Caco-2 (cell line): ENCODE measurements at regions not wholly inside any gene's neighbourhood (a gene's known extent, or its start where the extent isn't known, plus 50 kb on each side); places are given as distances from the start of the nearest gene placed in this dataset.

Source experiments
- BruUV-seq: library from RNA; stranded (reverse); fragments of 400-500 nt; replicated peaks from 2 replicates; lab custom pipeline; 2021; lab: Mats Ljungman, UMichigan
- CTCF ChIA-PET: fragments of 300-600 bp; sonication (Branson Sonifier 250); formaldehyde crosslinking; loops from one replicate; lab custom pipeline; 2022; ENCODE audit warnings: antibody characterized with exemption; lab: Charles Lee
- POLR2A ChIA-PET: fragments of 300-600 bp; sonication (Branson Sonifier 250); formaldehyde crosslinking; loops from one replicate; lab custom pipeline; 2022; ENCODE audit warnings: antibody characterized with exemption; lab: Charles Lee
- DNase-seq, 2 experiments: peaks; one replicate each; pipeline versions ENCODE4 v3.0.0 to v3.0.0-alpha.2; 2020 to 2022
- H3K27me3 ChIP-seq: replicated peaks from 2 replicates; pipeline ENCODE4 v1.6.0; 2011; ENCODE audit warnings: low read length; ENCODE audit not compliant: control insufficient read depth, insufficient read depth
- H3K36me3 ChIP-seq: 2 replicates; pipeline ENCODE4 v1.5.1; 2011; ENCODE audit warnings: low read length; ENCODE audit not compliant: control insufficient read depth, insufficient read depth
- H3K4me1 ChIP-seq: fragments of 250-450 bp; sonication (Bioruptor Pico); 2 replicates; pipeline ENCODE4 v1.5.1; 2020; ENCODE audit warnings: mild to moderate bottlenecking
- H3K4me3 ChIP-seq: 2 replicates; pipeline ENCODE4 v1.5.1; 2011; ENCODE audit warnings: low read depth, mild to moderate bottlenecking, control low read depth, low read length
- H3K9me3 ChIP-seq: fragments of 250-450 bp; sonication (Bioruptor Pico); 2 replicates; pipeline ENCODE4 v1.5.1; 2020; ENCODE audit warnings: mild to moderate bottlenecking, moderate library complexity
- H3K27ac Mint-ChIP-seq: one replicate; pipeline ENCODE4 v1.8.0; 2022; ENCODE audit warnings: mixed read lengths; ENCODE audit not compliant: unreplicated experiment
- H3K27me3 Mint-ChIP-seq: one replicate; pipeline ENCODE4 v1.8.0; 2022; ENCODE audit warnings: mixed read lengths; ENCODE audit not compliant: insufficient read depth, unreplicated experiment
- H3K36me3 Mint-ChIP-seq: one replicate; pipeline ENCODE4 v1.8.0; 2022; ENCODE audit warnings: mild to moderate bottlenecking, mixed read lengths; ENCODE audit not compliant: insufficient read depth, unreplicated experiment
- H3K4me1 Mint-ChIP-seq: one replicate; pipeline ENCODE4 v1.8.0; 2022; ENCODE audit warnings: low read depth, mixed read lengths; ENCODE audit not compliant: unreplicated experiment
- H3K4me3 Mint-ChIP-seq: one replicate; pipeline ENCODE4 v1.8.0; 2022; ENCODE audit warnings: mild to moderate bottlenecking, moderate library complexity, mixed read lengths; ENCODE audit not compliant: unreplicated experiment
- H3K9me3 Mint-ChIP-seq: one replicate; pipeline ENCODE4 v1.8.0; 2022; ENCODE audit warnings: mixed read lengths; ENCODE audit not compliant: unreplicated experiment
- intact Hi-C: fragments of 100-400 bp; cut with micrococcal nuclease; formaldehyde crosslinking; loops from one replicate; pipeline ENCODE4 v1.10.0; 2022; ENCODE audit not compliant: unreplicated experiment
- TF ChIP-seq, protein P1 (sequence below), 2 experiments: fragments of 200-600 bp in 1 of 2; IDR thresholded peaks; 1 replicate in 1 of 2; 2 replicates in 1 of 2; pipeline versions ENCODE4 v1.5.1 to v1.8.0; 2011 to 2022; ENCODE audit warnings: antibody characterized with exemption in 1 of 2, control low read depth in 1 of 2, inconsistent platforms in 1 of 2, low read depth in 1 of 2, low read length in 1 of 2, mild to moderate bottlenecking in 1 of 2, moderate library complexity in 1 of 2; ENCODE audit not compliant: insufficient read depth in 1 of 2, severe bottlenecking in 1 of 2, unreplicated experiment in 1 of 2

DNA sequence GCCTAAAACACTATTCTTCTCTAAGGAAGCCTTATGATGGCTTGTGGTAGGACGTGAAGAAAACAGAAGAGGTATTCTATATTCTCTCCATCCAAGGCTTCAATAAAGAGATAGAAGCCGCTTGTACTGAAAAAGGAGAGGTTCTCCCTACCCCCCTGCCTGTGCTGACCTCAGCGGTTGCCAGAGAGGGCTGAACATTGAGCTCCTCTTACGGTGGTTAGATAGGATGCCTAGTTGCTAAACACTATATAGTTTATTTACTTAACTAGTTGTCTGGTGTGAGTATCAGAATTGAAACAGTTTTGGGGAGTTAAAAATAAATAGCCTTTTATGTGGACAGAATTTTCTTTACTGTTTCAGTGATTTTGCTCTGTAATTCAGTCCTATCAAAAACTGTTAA, 112.2 kb downstream of the TFPI2 start:
- H3K36me3 Mint-ChIP-seq: no peaks in the 10 kb centered on the region
- no peak for DNase-seq
- H3K4me3 Mint-ChIP-seq: no peak overlapping the region
- TF ChIP-seq, protein P1, sequence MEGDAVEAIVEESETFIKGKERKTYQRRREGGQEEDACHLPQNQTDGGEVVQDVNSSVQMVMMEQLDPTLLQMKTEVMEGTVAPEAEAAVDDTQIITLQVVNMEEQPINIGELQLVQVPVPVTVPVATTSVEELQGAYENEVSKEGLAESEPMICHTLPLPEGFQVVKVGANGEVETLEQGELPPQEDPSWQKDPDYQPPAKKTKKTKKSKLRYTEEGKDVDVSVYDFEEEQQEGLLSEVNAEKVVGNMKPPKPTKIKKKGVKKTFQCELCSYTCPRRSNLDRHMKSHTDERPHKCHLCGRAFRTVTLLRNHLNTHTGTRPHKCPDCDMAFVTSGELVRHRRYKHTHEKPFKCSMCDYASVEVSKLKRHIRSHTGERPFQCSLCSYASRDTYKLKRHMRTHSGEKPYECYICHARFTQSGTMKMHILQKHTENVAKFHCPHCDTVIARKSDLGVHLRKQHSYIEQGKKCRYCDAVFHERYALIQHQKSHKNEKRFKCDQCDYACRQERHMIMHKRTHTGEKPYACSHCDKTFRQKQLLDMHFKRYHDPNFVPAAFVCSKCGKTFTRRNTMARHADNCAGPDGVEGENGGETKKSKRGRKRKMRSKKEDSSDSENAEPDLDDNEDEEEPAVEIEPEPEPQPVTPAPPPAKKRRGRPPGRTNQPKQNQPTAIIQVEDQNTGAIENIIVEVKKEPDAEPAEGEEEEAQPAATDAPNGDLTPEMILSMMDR (IDR thresholded peaks at IDR 0.05; ENCODE audit: insufficient read depth in 1 of 2, low read depth in 1 of 2, low read length in 1 of 2, severe bottlenecking in 1 of 2, unreplicated experiment in 1 of 2): no peak
- H3K9me3 ChIP-seq: no peaks in the 10 kb centered on the region
- ChIA-PET CTCF (no interaction called here), POLR2A (no interaction called here)
- no peaks in the 10 kb centered on the region for H3K4me1 ChIP-seq
- H3K4me1 Mint-ChIP-seq: no peaks in the 10 kb centered on the region
- no peaks in the 10 kb centered on the region for H3K27me3 ChIP-seq
- no peak overlapping the region for H3K27ac Mint-ChIP-seq
- no peaks in the 10 kb centered on the region for H3K9me3 Mint-ChIP-seq
- intact Hi-C loops: no loop called here
- no TSS peak for BruUV-seq
- H3K27me3 Mint-ChIP-seq: no peaks in the 10 kb centered on the region
- no peak overlapping the region for H3K4me3 ChIP-seq
- H3K36me3 ChIP-seq: no peaks in the 10 kb centered on the region

DNA sequence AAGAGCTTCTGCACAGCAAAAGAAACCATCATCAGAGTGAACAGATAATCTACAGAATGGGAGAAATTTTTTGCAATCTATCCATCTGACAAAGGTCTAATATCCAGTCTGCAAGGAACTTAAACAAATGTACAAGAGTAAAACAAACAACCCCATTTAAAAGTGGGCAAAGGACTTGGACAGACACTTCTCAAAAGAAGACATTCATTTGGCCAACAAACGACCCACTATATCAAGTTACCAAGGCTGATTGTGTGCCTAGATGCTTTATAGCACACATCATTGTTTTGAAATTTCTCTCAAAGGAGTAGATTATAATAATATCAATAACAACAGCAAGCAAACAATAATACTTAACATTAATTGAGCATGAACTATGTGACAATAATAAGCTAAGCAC, 117.1 kb downstream of the TFPI2 start:
- ChIA-PET POLR2A (no interaction called here), CTCF (no interaction called here)
- Histone ChIP-seq H3K36me3 (no peaks in the 10 kb centered on the region), H3K9me3 (no peaks in the 10 kb centered on the region), H3K4me1 (no peaks in the 10 kb centered on the region), H3K4me3 (no peak overlapping the region), H3K27me3 (no peaks in the 10 kb centered on the region)
- no peaks in the 10 kb centered on the region for H3K27me3 Mint-ChIP-seq
- DNase-seq: no peak
- no peak overlapping the region for H3K27ac Mint-ChIP-seq
- H3K4me1 Mint-ChIP-seq: no peaks in the 10 kb centered on the region
- TF ChIP-seq, protein P1 (IDR thresholded peaks at IDR 0.05; ENCODE audit: insufficient read depth in 1 of 2, low read depth in 1 of 2, low read length in 1 of 2, severe bottlenecking in 1 of 2, unreplicated experiment in 1 of 2): no peak
- no peaks in the 10 kb centered on the region for H3K9me3 Mint-ChIP-seq
- intact Hi-C loops: no loop called here
- no peak overlapping the region for H3K4me3 Mint-ChIP-seq
- H3K36me3 Mint-ChIP-seq: no peaks in the 10 kb centered on the region
- no TSS peak for BruUV-seq

DNA sequence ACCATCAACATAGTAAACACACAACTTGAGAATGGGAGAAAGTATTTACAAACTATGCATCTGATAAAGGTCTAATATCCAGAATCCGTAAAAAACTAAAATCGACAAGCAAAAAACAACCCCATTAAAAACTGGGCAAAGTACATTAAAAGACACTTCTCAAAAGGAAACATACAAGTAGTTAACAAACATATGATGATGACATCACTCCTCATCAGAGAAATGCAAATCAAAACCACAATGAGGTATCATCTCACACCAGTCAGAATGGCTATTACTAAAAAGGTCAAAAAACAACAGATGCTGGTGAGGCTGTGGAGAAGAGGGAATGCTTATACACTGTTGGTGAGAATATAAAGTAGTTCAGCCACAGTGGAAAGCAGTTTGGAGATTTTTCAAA, 125.1 kb downstream of the TFPI2 start:
- Mint-ChIP-seq H3K27me3 (no peaks in the 10 kb centered on the region), H3K9me3 (no peaks in the 10 kb centered on the region), H3K4me3 (no peak overlapping the region), H3K36me3 (no peaks in the 10 kb centered on the region), H3K4me1 (no peaks in the 10 kb centered on the region), H3K27ac (no peak overlapping the region)
- Histone ChIP-seq H3K36me3 (no peaks in the 10 kb centered on the region), H3K27me3 (no peaks in the 10 kb centered on the region), H3K4me3 (no peak overlapping the region), H3K4me1 (no peaks in the 10 kb centered on the region), H3K9me3 (no peaks in the 10 kb centered on the region)
- POLR2A ChIA-PET: no interaction called here
- DNase-seq: no peak
- intact Hi-C loops: no loop called here
- BruUV-seq: no TSS peak
- TF ChIP-seq, protein P1 (IDR thresholded peaks at IDR 0.05; ENCODE audit: insufficient read depth in 1 of 2, low read depth in 1 of 2, low read length in 1 of 2, severe bottlenecking in 1 of 2, unreplicated experiment in 1 of 2): no peak
- CTCF ChIA-PET: no interaction called here
